ENCODE measurements at regions not wholly inside any gene's neighbourhood (a gene's known extent, or its start where the extent isn't known, plus 50 kb on each side); places are given as distances from the start of the nearest gene placed in this dataset.
"Not testable (repeated sequence)": the region's sequence is repeated elsewhere in the genome, so short reads cannot be mapped to it uniquely, and the experiment has no call there.

- no peak for DNase-seq (ENCODE audit: low read depth)
Measured at GRCh38 chr20:52098186-52098585, 93.4 kb downstream of the ZFP64 start.

GRCh38 chr20:52096117-52096516, 95.5 kb downstream of the ZFP64 start:
- no peak for DNase-seq (ENCODE audit: low read depth)

DNA sequence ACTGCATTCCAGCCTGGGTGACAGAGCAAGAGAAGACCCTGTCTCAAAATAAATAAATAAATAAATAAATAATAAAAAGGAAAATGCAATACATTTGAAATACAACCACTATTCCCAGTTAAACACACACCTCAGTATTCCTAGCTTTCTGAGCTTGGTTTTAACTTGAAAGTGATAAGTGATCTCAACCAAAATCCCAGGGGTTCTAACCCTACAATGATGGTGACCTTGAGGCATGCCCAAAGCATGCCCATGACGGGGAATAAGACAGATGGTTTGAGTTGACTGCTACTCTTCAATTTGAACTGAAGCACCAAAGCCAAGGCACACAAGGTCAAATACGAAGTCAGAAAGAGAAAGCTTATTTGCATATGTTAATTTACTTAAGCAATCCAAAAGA, 96.9 kb downstream of the ZFP64 start:
- DNase-seq (ENCODE audit: low read depth): no peak

DNA sequence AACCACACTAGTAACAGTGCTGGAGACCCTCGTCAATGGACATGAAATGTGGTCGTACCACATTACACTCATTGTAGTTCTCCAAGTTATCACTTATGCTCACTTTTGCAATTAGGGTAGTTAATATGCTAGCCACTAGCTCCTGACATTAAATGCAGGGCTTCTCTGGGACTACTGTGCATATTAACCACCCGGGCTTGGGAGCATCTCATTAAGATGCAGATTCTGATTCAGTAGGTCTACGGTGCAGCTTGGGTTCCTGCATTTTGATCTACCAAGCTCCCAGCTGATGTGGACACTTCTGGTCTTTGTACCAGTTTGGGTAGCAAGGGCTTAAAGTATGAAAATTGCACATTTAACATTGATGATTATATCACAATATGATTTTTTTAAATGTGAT, 98.0 kb downstream of the ZFP64 start:
- DNase-seq (ENCODE audit: low read depth): no peak

GRCh38 chr20:52090035-52090434, 101.5 kb downstream of the ZFP64 start:
- no peak for DNase-seq (ENCODE audit: low read depth)

GRCh38 chr20:52087471-52087870, 104.1 kb downstream of the ZFP64 start:
- DNase-seq (ENCODE audit: low read depth): no peak

- no peak for DNase-seq (ENCODE audit: low read depth)
Measured at GRCh38 chr20:52086878-52087277, 104.7 kb downstream of the ZFP64 start.

- DNase-seq (ENCODE audit: low read depth): no peak
Measured at GRCh38 chr20:52084727-52085126, 106.9 kb downstream of the ZFP64 start.

GRCh38 chr20:52083627-52084232, 107.8 kb downstream of the ZFP64 start:
- DNase-seq (ENCODE audit: low read depth): no peak

DNA sequence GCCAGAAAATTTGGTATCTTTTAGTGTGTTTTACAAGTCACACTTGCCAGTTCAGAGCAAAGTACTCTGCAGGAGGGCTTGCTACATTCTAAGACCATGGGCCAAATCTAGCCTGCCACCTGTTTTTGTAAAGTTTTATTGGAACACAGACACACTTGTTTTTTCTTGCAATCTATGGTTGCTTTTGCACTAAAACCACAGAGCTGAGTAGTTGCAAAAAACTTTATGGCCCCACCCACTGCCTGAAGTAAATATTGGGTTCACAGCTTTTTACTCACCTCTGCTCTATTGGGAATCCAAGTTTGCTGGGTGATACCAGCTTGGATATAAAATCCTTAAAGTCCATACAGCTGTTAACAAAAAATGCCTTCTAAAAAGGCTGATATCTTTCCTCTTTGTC, 109.0 kb downstream of the ZFP64 start:
- no peak for DNase-seq (ENCODE audit: low read depth)

DNA sequence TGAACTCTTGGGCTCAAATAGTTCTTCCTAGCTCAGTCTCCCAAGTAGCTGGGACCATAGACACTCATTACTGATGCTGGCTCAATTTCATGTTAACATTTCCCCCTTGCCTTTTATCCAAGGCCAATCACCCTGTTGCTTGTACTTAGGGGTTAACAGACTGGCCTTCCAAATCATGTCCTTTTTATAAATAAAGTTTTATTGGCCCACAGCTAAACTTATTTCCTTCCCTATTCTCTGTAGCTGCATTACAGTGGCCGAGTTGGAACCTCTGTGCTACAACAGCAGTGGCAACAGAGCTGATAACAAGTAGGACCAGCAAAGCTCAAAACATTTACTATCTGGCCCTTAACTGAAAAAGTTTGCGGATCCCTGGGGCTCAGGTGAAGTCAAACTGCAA, 109.8 kb downstream of the ZFP64 start:
- DNase-seq (ENCODE audit: low read depth): no peak

DNA sequence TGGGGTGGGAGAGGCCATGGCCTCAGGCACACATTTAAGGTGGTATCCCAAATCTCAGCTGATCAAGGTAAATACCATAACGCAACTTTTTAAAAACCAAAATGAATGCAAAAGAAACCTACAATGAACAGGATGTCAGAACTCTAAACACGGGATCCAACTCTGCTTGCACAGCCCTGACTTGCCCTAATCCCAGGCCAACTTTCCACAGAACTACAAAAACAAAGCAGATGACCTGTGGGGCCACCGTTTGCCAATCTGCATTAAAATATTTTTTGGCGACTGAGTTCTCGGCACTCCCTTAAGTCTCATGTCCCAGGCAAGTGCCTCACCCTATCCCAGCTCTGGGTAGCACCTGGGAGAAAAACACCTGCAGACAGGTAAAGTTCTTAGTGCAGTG, 110.5 kb downstream of the ZFP64 start:
- no peak for DNase-seq (ENCODE audit: low read depth)

DNA sequence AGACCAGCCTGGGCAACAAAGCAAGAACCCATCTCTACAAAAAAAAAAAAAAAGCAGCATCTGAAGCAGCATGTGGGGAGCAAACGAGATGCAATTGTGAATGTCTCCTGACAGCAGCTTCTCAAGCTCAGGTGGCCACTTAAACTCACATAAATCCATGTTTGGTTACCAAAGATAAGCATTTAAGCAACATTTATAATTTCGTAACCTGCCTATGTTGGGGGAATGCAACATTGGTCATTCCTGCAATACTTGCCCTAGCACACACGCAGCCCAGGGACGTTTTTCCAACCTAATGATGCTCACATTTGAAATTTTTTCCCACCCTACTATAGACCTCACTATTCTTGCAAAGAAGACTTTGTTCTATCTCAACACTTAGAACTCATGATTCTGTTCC, 113.3 kb downstream of the ZFP64 start:
- no peak for DNase-seq (ENCODE audit: low read depth)

GRCh38 chr20:52076164-52076563, 115.4 kb downstream of the ZFP64 start:
- no peak for DNase-seq (ENCODE audit: low read depth)

GRCh38 chr20:52075400-52075799, 116.2 kb downstream of the ZFP64 start:
- DNase-seq (ENCODE audit: low read depth): no peak

- no peak for DNase-seq (ENCODE audit: low read depth)
Measured at GRCh38 chr20:52071136-52071535, 120.4 kb downstream of the ZFP64 start.

DNA sequence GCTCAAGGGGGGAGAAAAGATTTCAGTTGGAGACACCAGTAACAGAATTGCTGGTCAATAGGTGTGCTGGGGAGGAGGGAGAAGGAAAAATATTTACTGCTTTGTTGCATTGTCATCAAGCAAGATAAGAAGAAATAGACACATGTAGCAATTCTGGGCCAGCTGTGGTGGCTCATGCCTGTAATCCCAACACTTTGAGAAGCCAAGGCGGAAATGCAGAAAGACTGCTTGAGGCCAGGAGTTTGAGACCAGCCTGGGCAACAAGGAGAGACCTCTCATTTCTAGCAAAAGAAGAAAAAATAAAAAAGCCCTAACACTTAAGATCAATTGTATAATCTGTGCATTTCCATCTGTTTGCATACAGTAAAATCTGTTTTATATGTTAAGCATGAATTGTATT, 126.6 kb downstream of the ZFP64 start:
- DNase-seq (ENCODE audit: low read depth): no peak

- DNase-seq (ENCODE audit: low read depth): no peak
Measured at GRCh38 chr20:52062452-52063209, 128.9 kb downstream of the ZFP64 start.

GRCh38 chr20:52060794-52061714, 130.5 kb downstream of the ZFP64 start:
- peak; percentile 3 for DNase-seq (ENCODE audit: low read depth)

GRCh38 chr20:52057133-52057532, 134.4 kb downstream of the ZFP64 start:
- DNase-seq (ENCODE audit: low read depth): not testable (repeated sequence)

DNA sequence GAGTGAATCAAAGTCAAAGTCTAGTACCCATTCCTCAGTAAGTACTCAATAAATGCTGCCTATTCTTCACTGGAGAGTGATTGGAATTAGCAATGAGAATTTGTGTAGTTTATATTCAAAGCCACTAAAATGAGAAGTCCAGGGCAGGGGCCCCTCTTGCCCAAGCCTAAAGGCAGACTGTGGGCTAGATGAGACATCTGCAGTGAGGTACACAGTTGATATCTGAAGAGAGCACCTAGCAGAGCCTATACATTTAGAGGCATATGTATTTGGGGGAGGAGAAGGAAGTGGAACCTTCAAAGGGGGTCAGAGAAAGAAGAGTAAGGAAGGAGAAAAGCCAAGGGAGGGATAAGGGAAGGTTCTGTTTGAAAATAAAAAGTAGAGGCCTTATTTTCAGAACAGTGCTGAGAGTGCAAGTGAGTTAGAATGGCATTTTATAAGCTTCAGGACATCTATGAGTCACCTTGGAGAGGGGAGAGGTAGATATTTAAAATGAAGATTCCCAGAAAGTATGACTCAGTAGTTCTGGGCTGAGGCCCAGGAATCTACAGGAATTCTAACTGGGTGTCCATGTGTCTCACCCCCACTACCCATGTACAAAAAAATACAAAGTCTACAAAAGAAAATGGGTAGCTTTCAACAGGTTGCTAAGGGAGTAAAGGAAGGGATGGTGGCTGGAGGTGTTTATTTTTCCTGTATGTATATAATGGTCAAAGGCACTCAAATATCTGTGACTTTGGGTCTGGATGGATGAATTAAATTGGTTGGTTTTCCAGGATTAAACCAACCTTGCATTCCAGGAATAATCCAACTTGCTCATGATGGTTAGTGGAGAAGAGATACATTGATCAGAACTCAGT, 135.1 kb downstream of the ZFP64 start:
- peak; percentile 85 for DNase-seq (ENCODE audit: low read depth)

GRCh38 chr20:52054123-52054522, 137.5 kb downstream of the ZFP64 start:
- no peak for DNase-seq (ENCODE audit: low read depth)

All from GM04503 (cell line).